ENCODE measurements at regions not wholly inside any gene's neighbourhood (a gene's known extent, or its start where the extent isn't known, plus 50 kb on each side); places are given as distances from the start of the nearest gene placed in this dataset.

DNA sequence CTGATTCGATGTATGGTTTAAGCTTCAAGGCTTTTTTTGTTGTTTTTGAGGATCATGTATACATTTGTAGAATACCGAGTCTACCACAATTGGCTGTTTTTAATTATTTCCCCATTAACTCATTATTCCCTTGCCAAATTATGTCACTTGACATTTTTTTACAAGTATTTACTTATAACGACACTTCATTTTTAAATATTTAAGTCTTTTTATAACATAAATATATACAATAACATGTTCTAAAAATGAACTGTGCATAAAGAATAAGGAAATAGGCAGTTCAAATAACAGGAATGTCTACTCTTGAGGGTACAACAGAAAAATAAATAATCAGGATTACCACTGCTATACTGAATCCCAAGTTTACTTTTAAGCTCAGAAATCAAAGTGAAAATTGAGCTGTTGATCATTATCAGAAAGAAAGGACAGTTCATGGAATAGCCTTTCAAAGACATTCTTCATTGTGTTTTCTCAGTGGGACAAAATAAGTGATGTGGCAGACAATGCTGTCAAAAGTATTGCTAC, 627.5 kb downstream of the PCDH19 start:
- H3K9ac ChIP-seq = no peak overlapping the region
- H4K20me1 ChIP-seq (ENCODE audit: insufficient read depth) = no peaks in the 10 kb centered on the region
- no peak overlapping the region for H3K4me2 ChIP-seq
- H3K36me3 ChIP-seq (ENCODE audit: insufficient read depth) = no peaks in the 10 kb centered on the region
- H3K4me1 ChIP-seq (ENCODE audit: low read depth, poor library complexity, severe bottlenecking) = no peaks in the 10 kb centered on the region
- no peak overlapping the region for H3K4me3 ChIP-seq (IDR thresholded peaks at IDR 0.05; ENCODE audit: insufficient read depth, low read depth, low read length)
- H2AFZ ChIP-seq (ENCODE audit: low read depth) = no peak overlapping the region
- TF ChIP-seq, protein P1, sequence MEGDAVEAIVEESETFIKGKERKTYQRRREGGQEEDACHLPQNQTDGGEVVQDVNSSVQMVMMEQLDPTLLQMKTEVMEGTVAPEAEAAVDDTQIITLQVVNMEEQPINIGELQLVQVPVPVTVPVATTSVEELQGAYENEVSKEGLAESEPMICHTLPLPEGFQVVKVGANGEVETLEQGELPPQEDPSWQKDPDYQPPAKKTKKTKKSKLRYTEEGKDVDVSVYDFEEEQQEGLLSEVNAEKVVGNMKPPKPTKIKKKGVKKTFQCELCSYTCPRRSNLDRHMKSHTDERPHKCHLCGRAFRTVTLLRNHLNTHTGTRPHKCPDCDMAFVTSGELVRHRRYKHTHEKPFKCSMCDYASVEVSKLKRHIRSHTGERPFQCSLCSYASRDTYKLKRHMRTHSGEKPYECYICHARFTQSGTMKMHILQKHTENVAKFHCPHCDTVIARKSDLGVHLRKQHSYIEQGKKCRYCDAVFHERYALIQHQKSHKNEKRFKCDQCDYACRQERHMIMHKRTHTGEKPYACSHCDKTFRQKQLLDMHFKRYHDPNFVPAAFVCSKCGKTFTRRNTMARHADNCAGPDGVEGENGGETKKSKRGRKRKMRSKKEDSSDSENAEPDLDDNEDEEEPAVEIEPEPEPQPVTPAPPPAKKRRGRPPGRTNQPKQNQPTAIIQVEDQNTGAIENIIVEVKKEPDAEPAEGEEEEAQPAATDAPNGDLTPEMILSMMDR (conservative IDR thresholded peaks at IDR 0.05; ENCODE audit: low read depth, low read length) = no peak
- no peak overlapping the region for H3K27ac ChIP-seq
- no peaks in the 10 kb centered on the region for H3K27me3 ChIP-seq (ENCODE audit: insufficient read depth, low read depth)
- H3K79me2 ChIP-seq (ENCODE audit: insufficient read depth, low read depth) = no peaks in the 10 kb centered on the region

DNA sequence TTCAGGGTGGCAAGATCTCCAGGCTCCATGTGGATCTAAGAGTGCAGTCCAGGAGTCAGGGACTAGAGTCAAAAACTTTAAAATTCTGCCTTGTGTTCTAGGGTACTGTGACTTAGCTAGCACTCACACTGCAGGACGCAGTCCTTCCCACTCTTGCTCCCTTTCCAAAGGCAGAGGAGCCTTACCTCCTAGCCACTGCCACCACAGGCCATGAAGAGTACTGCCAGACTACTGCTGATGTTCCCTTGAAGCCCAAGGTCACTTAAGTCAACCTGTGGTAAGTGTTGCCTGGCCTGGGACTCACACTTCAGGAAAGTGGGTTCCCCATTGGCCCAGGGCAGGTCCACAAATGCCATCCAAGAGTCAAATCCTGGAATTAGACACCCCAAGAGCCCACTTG, 632.2 kb downstream of the PCDH19 start:
- H3K27ac ChIP-seq = no peak overlapping the region
- no peaks in the 10 kb centered on the region for H3K4me1 ChIP-seq (ENCODE audit: low read depth, poor library complexity, severe bottlenecking)
- TF ChIP-seq, protein P1 (conservative IDR thresholded peaks at IDR 0.05; ENCODE audit: low read depth, low read length) = no peak
- no peak overlapping the region for H3K4me2 ChIP-seq
- no peak overlapping the region for H3K9ac ChIP-seq
- no peaks in the 10 kb centered on the region for H4K20me1 ChIP-seq (ENCODE audit: insufficient read depth)
- H3K36me3 ChIP-seq (ENCODE audit: insufficient read depth) = no peaks in the 10 kb centered on the region
- no peak overlapping the region for H2AFZ ChIP-seq (ENCODE audit: low read depth)
- H3K4me3 ChIP-seq (IDR thresholded peaks at IDR 0.05; ENCODE audit: insufficient read depth, low read depth, low read length) = no peak overlapping the region
- H3K79me2 ChIP-seq (ENCODE audit: insufficient read depth, low read depth) = no peaks in the 10 kb centered on the region
- no peaks in the 10 kb centered on the region for H3K27me3 ChIP-seq (ENCODE audit: insufficient read depth, low read depth)

DNA sequence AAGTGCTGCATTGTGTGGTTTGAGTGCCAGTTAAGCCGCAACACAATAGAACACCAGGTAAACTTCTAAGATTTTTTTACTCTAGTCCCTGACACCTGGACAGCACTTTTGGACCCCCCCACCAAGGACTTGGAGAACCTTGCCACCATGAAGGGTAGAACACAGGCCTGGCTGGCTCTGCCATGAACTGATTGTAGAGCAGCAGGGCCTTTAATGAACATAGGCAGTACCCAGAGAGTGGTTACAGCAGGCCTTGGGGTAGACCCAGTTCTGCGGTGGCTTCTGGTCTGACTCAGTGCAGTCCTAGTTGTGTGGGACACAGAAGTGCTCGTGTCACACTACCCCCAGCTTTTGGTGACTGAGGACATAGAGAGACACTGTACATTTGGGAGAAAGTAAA, 648.3 kb downstream of the PCDH19 start:
- no peak overlapping the region for H3K4me2 ChIP-seq
- no peaks in the 10 kb centered on the region for H3K79me2 ChIP-seq (ENCODE audit: insufficient read depth, low read depth)
- H2AFZ ChIP-seq (ENCODE audit: low read depth) = no peak overlapping the region
- H3K4me3 ChIP-seq (IDR thresholded peaks at IDR 0.05; ENCODE audit: insufficient read depth, low read depth, low read length) = no peak overlapping the region
- TF ChIP-seq, protein P1 (conservative IDR thresholded peaks at IDR 0.05; ENCODE audit: low read depth, low read length) = no peak
- no peaks in the 10 kb centered on the region for H3K27me3 ChIP-seq (ENCODE audit: insufficient read depth, low read depth)
- no peaks in the 10 kb centered on the region for H3K4me1 ChIP-seq (ENCODE audit: low read depth, poor library complexity, severe bottlenecking)
- H3K36me3 ChIP-seq (ENCODE audit: insufficient read depth) = no peaks in the 10 kb centered on the region
- H3K27ac ChIP-seq = no peak overlapping the region
- no peaks in the 10 kb centered on the region for H4K20me1 ChIP-seq (ENCODE audit: insufficient read depth)
- H3K9ac ChIP-seq = no peak overlapping the region

DNA sequence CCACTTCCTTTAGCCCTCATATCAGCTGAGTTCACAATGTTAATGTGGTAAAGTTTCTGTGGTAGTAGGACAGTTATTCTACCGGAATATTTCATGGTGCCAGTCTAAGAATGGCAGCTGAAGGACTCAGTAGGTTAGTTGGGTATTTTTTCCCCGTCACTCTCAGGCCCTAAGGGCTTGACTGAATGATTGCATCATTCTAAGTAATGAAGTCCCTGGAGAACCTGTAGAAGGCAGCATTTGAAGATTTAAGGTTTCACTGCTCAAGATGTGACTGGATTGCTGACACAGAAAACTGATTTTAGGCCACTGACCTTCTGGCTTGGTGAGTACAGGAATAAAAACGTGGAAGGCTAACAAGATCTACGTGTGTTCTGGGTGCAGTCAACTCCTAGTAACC, 657.3 kb downstream of the PCDH19 start:
- Histone ChIP-seq H3K4me1 (ENCODE audit: low read depth, poor library complexity, severe bottlenecking) (no peaks in the 10 kb centered on the region), H3K4me2 (no peak overlapping the region), H3K9ac (no peak overlapping the region), H4K20me1 (ENCODE audit: insufficient read depth) (no peaks in the 10 kb centered on the region), H3K36me3 (ENCODE audit: insufficient read depth) (no peaks in the 10 kb centered on the region), H3K79me2 (ENCODE audit: insufficient read depth, low read depth) (no peaks in the 10 kb centered on the region), H2AFZ (ENCODE audit: low read depth) (no peak overlapping the region), H3K27ac (no peak overlapping the region), H3K4me3 (IDR thresholded peaks at IDR 0.05; ENCODE audit: insufficient read depth, low read depth, low read length) (no peak overlapping the region), H3K27me3 (ENCODE audit: insufficient read depth, low read depth) (no peaks in the 10 kb centered on the region)
- TF ChIP-seq, protein P1 (conservative IDR thresholded peaks at IDR 0.05; ENCODE audit: low read depth, low read length) = no peak

Data from KMS-11 (cell line).